ENCODE measurements at regions not wholly inside any gene's neighbourhood (a gene's known extent, or its start where the extent isn't known, plus 50 kb on each side); places are given as distances from the start of the nearest gene placed in this dataset.

DNA sequence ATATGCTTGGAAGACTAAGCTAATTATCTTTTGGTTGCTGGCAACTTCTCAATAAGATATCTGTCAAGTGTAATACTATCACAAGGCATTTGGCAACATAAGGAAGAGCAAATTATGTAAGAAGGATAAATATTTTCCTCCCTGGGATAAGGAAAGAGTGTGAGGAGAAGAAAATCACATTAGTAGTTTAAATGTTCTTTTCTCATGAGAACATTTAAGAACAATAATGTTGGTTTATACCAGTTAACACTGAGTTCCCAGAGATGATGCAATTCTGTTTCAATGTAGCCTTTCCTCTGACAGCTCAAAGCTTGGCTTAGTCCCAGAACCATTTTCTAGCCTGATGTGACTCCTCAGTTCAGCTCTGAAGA, 66.1 kb upstream of the NPHP3 start:
- Histone ChIP-seq H3K9me3 (ENCODE audit: control insufficient read depth, insufficient read depth, low read depth, low read length) (no peaks in the 10 kb centered on the region), H3K27ac (ENCODE audit: low read length) (no peak overlapping the region), H3K4me3 (ENCODE audit: low read depth in 2 of 2, low read length in 2 of 2) (no peak overlapping the region), H3K36me3 (ENCODE audit: control insufficient read depth, insufficient read depth, low read length) (no peaks in the 10 kb centered on the region), H3K27me3 (ENCODE audit: control insufficient read depth, insufficient read depth, low read length) (no peaks in the 10 kb centered on the region), H3K4me1 (ENCODE audit: control insufficient read depth, insufficient read depth, low read length) (no peaks in the 10 kb centered on the region)
- ATAC-seq (no peak), DNase-seq (ENCODE audit: low read depth, low spot score) (no peak)
- BruUV-seq (replicated peaks): no TSS peak
- intact Hi-C loops (cut with micrococcal nuclease; ENCODE audit: unreplicated experiment): no loop called here
- TF ChIP-seq REST (IDR thresholded peaks at IDR 0.05; ENCODE audit: insufficient read depth in 1 of 2, low read depth in 2 of 2, low read length in 1 of 2) (no peak), SIN3A (IDR thresholded peaks at IDR 0.05; ENCODE audit: borderline replicate concordance, insufficient read depth, low read depth, low read length) (no peak), TCF7L2 (IDR thresholded peaks at IDR 0.05; ENCODE audit: low read depth, low read length) (no peak), POLR2AphosphoS5 (IDR thresholded peaks at IDR 0.05; ENCODE audit: low read depth, low read length) (no peak)
- TF ChIP-seq, protein P1, sequence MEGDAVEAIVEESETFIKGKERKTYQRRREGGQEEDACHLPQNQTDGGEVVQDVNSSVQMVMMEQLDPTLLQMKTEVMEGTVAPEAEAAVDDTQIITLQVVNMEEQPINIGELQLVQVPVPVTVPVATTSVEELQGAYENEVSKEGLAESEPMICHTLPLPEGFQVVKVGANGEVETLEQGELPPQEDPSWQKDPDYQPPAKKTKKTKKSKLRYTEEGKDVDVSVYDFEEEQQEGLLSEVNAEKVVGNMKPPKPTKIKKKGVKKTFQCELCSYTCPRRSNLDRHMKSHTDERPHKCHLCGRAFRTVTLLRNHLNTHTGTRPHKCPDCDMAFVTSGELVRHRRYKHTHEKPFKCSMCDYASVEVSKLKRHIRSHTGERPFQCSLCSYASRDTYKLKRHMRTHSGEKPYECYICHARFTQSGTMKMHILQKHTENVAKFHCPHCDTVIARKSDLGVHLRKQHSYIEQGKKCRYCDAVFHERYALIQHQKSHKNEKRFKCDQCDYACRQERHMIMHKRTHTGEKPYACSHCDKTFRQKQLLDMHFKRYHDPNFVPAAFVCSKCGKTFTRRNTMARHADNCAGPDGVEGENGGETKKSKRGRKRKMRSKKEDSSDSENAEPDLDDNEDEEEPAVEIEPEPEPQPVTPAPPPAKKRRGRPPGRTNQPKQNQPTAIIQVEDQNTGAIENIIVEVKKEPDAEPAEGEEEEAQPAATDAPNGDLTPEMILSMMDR (IDR thresholded peaks at IDR 0.05): no peak
- in situ Hi-C loops (cut with HindIII; ENCODE audit: low pct_unique_long_range_greater_than_20kb, low sequenced_read_pairs): no loop called here
- CTCF ChIA-PET: no interaction called here
- POLR2A ChIA-PET: no interaction called here

DNA sequence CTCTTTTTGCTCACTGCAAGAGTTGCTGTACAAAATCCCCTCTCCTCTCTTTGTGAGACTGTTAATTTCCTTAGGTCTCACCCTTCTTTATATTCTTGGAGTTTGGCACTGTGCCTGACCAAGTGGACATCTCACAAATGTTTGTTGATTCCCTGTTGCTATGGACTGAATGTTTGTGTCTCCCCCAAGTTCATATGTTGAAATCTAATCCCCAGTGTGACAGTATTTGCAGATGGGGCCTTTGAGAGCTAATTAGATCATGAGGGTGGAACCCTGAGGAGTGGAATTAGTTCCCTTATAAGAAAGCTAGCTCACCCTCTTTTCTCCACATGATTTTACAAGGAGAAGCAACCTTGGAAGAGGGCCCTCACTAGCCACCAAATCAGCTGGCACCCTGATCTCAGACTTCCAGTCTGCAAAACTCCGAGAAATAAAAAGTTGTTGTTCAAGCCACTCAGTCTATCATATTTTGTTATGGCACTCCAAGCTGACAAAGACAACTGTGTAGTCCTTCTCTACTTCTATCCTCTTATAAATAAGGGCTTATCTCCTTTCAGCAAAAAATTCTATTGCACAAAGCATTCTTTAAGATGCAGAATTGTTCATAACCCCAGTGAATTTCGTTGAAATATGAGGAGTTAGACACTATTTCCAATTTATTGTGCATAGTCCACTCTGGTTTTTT, 65.5 kb upstream of the NPHP3 start:
- no peaks in the 10 kb centered on the region for H3K4me1 ChIP-seq (ENCODE audit: control insufficient read depth, insufficient read depth, low read length)
- no peak overlapping the region for H3K27ac ChIP-seq (ENCODE audit: low read length)
- ChIA-PET POLR2A (no interaction called here), CTCF (no interaction called here)
- no peak for TF ChIP-seq TCF7L2 (IDR thresholded peaks at IDR 0.05; ENCODE audit: low read depth, low read length)
- no peak for TF ChIP-seq SIN3A (IDR thresholded peaks at IDR 0.05; ENCODE audit: borderline replicate concordance, insufficient read depth, low read depth, low read length)
- TF ChIP-seq, protein P1 (IDR thresholded peaks at IDR 0.05): no peak
- TF ChIP-seq REST (IDR thresholded peaks at IDR 0.05; ENCODE audit: insufficient read depth in 1 of 2, low read depth in 2 of 2, low read length in 1 of 2): no peak
- no peak for TF ChIP-seq POLR2AphosphoS5 (IDR thresholded peaks at IDR 0.05; ENCODE audit: low read depth, low read length)
- no peak for ATAC-seq
- BruUV-seq (replicated peaks): no TSS peak
- H3K27me3 ChIP-seq (ENCODE audit: control insufficient read depth, insufficient read depth, low read length): no peaks in the 10 kb centered on the region
- DNase-seq (ENCODE audit: low read depth, low spot score): no peak
- intact Hi-C loops (cut with micrococcal nuclease; ENCODE audit: unreplicated experiment) (no loop called here), in situ Hi-C loops (cut with HindIII; ENCODE audit: low pct_unique_long_range_greater_than_20kb, low sequenced_read_pairs) (no loop called here)
- no peaks in the 10 kb centered on the region for H3K36me3 ChIP-seq (ENCODE audit: control insufficient read depth, insufficient read depth, low read length)
- no peak overlapping the region for H3K4me3 ChIP-seq (ENCODE audit: low read depth in 2 of 2, low read length in 2 of 2)
- no peaks in the 10 kb centered on the region for H3K9me3 ChIP-seq (ENCODE audit: control insufficient read depth, insufficient read depth, low read depth, low read length)

Measured in Panc1 (cell line).